Stimulated activated CD8-positive, alpha-beta memory T cell treated with anti-CD3 and anti-CD28 coated beads, Interleukin-15, amount 100 ng/mL, for 4 hours (primary cell): ENCODE measurements at regions not wholly inside any gene's neighbourhood (a gene's known extent, or its start where the extent isn't known, plus 50 kb on each side); places are given as distances from the start of the nearest gene placed in this dataset.

Experiments
- DNase-seq, 2 donors: peaks; one replicate each; pipeline ENCODE4 v3.0.0-alpha.2; 2020; ENCODE audit warnings: low read depth in 2 of 2

DNA sequence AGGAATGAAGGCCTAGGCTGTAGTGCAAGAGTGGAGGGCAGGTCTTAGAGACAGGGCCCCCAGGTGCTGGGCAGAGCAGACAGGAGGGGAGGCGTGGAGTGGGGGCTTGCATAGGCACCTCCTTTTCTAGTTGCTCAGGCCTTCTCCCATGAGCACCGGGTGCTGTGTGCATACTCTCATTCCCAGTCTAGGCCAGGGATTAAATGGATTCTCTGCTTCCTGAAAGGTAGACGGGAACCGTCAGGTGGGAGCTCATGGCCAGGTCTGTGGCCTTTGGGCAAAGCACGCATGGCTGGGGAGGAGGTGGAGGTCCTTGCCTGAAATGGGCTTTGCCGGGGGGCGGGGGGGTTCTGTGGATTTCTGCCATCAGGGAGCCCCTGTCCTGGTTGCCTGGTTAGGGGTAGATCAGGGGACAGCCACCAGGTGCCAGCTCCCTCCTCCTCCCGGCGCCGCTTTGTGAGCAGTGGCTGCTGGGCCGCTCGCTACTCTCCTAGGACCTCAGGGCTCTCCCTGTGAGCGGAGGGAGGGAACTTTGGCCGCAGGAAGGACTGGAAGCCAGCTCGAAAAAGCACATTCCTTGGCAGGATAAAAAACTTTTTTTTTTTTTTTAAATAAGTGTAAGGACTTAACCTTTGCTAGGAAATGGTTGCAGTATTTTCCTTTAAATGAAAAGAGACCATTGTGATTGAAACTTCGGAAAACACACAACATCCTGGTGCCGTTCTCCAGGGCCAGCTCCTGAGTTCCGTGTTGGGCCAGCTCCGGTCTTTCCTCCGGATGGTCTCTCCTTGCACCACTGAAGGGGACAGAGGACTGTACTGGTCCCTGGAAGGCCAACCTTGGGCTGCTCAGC lies 82.8 kb upstream of the HAAO start:
- no peak for DNase-seq

DNA sequence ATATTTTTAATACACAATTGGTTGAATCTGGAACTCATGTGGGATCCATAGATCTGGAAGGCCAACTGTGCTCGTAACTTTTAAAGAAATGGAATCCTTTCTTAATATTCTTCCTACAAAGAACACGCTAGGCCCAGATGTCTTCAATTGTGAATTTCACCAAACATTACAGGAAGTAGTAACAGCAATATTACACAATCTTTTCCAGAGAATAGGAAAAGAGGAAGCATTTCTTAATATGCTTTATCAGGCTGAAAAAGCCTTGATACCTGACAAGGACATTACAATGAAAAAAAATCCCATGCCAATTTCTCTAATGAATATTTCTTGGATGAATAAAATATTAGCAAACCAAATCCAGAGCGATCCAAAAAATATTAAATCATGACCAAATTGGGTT lies 80.3 kb upstream of the HAAO start:
- no peak for DNase-seq

DNA sequence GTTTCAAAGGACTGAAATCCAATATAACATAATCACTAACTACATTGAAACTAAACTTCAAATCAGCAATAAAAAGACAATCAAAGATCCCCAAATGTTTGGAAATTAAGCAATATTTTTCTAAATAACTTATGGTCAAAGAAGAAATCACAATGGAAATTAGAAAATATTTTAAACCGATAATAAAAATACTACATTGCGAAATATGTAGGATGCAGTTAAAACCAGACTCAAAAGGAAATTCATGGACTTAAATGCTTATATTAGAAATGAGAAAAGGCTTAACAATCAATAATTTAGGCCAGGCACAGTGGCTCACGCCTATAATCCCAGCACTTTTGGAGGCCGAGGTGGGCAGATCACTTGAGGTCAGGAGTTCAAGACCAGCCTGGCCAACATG lies 79.0 kb upstream of the HAAO start:
- DNase-seq, result no peak

DNA sequence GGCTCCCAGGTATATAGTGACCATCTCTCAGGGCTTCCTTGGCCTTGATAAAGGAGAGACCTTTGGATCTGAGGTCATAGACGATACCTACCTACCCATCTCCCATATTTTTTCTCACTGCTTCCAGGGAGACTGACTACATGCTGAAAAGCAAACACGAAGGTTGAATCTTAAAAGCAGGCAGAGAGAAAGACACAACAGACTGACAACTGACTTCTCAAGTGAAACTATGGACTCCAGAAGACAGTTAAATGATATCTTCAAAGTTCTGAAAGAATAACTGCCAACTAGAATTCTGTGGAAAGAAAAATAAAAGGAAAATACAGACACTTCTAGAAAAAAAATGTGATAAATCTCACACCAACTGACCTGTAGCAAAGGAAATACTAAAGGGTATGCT lies 76.5 kb upstream of the HAAO start:
- no peak for DNase-seq

DNA sequence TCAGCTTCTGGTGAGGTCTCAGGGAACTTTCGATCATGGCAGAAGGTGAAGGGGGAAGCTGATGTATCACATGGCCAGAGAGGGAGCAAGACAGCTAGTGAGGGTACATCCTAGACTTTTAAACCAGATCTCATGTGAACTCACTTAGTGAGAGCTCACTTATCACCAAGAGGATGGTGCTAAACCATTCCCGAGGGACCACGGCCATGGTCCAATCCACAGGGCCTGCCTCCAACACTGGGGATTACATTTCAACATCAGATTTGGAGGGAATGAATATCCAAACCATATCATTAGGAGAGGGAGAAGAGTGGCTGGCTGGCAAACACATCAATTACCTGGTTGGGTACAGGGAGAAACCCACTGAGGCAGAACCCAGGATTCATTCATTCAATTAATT lies 75.7 kb upstream of the HAAO start:
- DNase-seq, result no peak

DNA sequence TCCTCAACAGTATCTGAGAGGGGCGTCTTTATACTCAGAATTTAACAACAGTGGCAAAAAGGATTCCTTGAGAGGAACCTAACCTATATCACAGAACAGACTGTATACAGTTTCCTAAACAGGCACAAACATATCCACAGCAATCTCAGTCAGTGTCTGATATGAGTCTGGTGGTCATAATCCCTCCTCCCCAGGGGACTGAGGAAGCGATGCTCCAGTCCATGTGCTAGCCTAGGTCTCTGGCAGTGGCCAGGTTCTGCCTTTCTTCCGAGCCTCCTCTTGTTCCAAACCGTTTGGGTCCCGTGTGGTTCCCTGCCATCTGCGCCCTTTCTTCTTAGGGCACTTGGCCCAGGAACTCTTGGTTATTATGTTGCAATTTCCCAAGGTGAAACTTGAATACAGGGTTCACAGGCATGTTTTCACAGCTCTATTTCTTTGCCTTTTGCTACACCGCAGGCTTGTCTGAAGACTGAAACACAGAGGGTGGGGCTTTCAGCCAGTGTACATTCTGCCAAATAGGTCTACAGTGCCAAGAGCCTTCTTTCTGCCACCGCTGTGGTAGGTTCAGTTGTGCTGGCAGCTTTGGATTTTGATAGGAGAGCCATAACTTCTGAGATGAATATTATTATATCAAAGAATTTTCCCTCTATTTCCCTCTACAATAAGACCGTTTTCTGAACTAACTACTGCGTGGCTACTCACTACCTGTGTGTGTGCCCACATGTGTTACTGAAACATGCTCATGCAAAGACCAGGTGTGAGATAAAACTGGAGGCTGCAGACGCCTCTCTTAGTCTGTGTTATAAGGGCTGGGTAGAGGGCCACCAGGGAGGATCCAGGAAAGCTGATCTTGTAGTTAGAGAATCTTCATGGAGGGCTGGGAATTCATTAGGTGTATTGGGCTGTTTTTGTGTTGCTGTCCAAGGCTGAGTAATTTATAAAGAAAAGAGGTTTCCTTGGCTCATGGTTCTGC lies 75.0 kb upstream of the HAAO start:
- DNase-seq, result no peak

DNA sequence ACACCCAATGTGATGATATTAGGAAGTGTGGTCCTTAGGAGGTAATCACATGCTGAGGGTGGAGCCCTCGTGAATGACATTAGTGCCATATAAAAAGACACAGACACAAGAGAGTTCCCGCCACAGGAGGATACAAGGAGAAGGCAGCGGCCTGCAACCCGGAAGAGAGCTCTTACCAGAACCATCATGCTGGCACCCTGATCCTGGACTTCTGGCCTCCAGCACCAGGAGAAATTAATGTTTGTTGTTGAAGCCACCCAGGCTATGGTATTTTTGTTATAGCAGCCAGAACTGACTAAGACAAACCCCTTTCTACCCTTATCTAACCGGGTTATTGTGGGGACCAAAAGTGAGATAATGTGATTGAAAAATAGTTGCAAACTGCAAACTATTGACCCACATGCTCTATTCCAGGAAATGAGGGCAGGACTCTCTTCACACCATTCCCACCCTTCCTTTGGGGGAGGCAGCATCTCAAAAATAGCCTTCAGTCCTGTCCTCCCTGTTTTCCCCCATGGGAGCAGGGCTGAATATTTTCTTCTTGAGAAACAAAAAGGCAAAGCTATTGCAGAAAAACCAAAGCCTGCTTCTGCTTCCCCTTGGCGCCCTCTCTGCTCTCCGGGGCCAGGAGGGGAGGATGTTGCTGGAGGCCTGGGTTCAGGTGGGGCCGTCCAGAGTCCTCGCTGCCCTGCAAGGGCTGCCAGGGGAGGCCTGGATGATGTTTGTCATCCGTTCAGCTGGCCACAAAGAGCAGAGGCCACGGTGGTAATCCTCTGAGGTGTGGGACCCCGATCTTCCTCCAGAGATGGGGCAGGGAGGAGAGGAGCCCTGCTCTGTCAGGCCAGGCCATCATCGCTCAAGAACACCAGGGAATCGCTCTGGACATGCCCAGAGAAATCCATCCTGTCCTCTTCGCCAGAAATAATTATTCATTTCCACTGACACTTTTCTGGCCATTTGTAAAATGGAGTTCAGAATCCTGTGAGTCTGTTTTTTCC lies 73.8 kb upstream of the HAAO start:
- no peak for DNase-seq

DNA sequence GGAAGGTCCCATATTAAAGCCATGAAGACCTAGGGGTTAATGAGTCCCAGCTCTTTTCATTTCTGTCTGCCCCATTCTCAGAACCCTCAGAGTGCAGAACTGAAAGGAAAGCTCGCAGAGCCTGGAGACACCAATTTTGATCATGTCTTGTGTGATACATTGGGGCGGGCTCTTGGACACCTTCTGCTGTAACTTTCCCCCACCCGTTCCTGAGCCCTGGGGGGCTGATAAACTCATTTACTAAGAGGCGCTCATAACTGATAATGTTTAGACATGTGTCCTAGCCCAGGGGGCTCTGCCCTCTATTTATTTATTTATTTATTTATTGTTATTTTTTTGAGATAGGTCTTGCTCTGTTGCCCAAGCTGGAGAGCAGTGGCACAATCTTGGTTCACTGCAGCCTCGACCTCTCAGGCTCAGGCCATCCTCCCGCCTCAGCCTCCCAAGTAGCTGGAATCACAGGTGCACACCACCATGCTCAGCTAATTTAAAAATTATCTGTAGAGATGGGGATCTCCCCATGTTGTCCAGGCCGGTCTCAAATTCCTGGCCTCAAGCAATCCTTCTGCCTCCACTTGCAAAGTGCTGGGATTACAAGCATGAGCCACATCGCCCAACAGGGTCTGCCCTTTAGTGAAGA lies 72.4 kb upstream of the HAAO start:
- DNase-seq, result no peak

DNA sequence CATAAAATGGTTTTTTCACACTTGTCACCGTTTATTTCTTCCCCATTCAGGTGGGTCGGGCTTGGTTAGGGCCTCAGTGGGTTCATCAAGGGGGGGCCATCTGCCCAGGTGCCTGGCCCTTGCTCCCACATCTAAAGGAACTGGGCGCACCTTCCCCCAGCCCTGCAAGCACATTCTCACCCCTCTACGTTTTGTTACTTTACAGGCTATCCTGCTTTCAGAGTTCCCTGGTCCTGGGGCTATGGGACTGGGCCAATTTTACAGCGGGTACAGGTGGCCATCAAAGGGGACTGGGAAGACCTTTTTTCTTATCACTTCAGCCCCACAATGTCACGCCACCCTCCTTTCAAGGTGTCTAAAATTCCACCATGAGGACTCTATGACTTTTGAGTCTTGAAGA lies 71.8 kb upstream of the HAAO start:
- DNase-seq, result no peak

DNA sequence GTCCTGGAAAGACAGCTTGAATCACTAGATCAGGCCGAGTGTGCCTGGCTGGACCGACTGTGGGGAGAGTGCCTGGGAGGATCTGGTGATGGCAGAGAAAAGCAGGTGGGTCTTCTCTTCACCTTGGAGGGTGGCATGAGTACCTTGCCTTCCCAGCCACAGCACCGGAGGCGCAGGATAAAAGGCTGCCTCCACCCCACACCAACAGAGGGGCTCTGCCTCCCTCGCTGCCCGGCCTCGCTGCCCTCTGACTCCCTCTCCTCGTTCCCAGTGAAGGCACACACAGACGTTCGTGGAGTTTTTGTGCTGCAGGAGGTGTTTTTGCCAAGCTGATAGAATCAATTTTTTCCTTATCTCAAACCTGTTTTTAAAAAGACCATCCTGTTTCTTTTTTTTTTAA lies 71.4 kb upstream of the HAAO start:
- no peak for DNase-seq

DNA sequence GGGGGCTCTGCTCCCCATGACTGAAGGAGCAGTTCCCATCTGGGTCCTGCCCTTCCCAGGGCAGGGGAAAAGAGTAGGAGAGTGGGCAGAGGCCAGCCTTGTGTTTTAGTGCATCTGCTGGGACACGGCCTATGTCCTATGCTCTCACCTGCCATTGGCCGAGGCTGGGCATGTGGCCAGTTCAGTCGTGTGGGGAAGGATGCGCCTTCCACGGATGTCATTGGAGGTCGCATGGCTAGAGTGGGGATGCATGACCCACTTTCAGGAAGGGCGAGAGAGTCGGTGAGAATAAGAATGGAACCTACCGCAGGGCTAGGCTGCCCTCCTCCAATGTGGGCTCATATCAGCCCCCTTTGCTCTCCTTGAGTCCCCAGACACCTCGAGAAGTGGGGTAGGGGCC lies 70.9 kb upstream of the HAAO start:
- DNase-seq, result no peak

DNA sequence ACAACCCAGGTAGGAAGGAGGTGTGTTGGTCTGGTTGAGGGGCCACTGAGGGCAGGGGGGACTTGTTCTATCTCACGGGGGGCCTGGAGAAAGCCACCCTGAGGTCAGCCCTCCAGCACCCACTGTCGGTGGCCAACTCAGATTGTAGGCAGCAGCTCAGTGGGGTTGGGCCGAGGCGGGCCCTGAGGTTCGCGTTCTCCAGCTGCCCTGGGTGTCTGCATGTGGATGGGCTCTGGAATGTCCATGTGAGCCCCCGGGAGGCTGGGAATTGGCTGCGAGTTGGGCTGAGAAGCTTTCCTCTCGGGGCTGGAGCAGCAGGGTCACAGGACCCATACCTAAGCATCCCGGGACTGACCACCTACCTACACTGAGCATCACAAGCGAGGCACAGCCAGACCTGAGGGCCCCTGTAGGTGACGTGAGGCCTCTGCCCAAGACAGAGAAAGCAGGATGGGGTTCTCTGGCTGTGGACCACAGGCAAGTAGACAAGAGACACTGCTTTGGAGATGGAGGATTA lies 70.3 kb upstream of the HAAO start:
- DNase-seq, result no peak

DNA sequence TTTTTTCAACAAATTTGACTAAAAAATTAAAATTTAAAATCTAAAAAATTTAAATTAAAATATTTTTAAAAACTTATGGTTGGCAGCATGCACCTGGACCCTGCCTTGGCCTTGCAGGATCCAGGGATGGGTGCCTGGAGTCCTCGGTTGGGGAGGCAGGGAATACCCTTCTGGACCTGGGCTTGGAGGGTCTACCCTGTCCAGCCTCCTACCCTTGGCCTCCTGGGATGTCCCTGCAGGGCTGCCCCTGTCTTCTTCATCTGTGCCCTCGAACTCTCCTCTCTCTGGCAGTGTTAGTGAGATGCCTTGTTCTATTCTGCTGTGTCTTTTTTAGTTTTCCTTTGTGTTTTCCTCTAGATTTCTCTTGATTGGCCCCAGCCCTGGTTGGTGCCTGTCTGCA lies 68.9 kb upstream of the HAAO start:
- DNase-seq, result no peak

DNA sequence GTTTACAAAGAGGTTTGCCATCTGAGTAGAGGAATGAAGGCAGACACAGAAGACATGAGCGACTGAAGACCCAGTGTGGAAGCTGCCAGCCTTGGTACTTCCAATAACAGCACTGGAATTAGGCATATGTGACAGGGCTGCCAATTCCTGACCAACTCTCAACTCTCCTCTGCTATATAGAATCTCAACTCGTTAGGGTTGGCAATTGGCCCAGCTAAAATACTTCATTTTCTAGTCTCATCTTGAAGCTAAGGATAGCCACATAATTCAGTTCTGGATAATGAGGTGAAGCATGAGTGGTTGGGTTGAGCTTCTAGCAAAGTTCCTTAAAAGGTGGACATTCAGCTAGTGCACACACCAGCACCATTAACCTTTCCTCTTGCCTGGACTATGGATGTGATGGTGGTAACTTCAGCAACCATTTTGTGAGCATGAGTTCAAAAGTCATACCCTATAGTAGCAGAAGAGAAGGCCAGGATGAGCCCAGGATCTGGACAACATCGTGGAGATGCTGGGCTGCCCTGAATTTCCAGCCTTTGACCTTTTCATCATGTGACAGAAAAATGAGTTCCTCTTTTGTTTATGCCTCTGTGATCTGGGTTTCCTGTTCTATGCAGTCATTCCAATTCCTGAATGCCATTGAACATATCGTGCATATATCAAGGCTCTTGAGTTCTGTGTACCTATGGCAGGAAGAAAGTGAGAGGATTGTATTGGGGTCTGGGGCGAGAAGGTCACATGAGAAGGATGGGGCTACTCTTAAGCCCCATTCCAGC lies 68.1 kb upstream of the HAAO start:
- DNase-seq, result no peak

DNA sequence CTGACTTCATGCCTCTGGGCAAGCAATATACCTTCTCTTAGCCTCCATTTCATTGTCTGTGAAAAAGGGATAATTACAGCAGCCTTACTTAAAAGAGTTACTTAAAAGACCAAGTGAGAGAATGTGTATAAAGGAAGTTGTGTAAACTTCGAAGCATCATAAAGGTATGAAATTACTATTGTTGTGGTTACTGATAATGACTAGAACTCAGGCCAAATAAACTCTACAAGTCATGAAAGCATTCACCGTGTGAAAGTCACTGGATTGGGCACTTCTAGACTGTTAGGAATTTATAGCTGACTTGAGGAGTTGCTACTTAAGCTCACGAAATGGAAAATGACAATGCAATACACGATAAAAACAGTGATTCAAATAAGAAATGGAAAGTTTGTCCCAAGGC lies 67.4 kb upstream of the HAAO start:
- no peak for DNase-seq

DNA sequence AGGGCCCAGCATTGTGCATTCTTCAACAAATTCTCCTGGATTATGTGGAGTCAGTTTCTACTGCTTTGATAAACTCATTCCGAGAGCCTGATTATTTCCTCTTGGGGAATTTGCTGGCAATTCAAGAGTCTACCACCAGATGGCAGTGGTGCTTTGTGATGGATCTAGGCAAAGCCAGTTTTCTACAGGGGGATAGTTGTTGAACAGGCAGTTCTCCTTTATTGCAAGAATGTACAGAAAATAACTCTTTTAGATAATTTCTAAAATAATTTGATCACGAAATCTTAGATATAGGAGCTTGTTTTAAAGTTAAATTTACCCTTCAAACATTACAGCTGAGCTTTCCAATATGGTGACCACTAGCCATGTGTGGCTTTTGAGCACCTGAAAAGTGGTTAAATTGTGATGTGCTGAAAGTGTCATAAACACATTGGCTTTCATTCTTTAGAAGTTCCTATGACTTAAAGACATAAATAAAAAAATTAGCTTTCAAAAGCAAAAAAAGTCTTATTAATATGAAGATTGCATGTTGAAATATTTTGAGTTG lies 66.7 kb upstream of the HAAO start:
- DNase-seq, result peak in 1 of 2 donors; percentile 41

DNA sequence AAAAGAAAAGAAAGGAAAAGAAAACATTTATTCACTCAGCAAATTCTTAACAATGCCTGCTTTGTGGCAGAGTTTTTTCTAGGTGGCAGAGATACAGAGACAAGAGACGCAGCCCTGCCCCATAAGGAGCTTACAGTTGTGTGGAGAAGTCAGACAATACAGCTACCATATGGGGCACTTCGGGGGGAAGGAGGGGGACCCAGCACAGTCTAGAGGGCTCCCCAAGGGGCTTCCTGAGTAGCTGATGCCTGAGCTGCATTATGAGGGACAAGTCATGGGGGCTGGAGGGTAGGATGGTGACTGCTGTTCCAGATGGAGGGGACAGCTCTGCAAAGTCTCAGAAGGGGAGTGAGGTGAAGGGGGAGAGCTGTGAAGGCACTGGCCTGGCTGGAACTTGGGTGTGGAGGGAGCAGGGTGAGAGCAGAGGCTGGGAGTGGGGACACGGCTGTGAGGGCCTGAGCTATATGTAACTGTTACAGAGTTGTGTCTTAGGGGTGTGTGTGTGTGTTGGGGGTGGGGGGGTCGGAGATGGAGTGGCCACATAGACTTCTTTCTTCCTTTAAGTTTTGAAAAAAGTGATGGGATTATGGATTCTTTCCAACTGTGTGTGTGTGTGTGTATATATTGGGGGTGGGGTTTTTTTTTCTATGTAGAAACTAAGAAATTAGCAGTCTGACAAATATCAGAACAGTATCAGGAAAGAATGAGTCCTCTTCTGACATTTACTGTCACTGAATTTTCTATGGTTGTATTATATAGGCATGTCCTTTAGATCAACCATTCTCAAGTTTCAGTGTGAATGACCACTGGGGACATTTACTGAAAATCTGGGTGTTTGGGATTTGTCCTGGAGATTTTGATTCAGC lies 66.0 kb upstream of the HAAO start:
- no peak for DNase-seq

DNA sequence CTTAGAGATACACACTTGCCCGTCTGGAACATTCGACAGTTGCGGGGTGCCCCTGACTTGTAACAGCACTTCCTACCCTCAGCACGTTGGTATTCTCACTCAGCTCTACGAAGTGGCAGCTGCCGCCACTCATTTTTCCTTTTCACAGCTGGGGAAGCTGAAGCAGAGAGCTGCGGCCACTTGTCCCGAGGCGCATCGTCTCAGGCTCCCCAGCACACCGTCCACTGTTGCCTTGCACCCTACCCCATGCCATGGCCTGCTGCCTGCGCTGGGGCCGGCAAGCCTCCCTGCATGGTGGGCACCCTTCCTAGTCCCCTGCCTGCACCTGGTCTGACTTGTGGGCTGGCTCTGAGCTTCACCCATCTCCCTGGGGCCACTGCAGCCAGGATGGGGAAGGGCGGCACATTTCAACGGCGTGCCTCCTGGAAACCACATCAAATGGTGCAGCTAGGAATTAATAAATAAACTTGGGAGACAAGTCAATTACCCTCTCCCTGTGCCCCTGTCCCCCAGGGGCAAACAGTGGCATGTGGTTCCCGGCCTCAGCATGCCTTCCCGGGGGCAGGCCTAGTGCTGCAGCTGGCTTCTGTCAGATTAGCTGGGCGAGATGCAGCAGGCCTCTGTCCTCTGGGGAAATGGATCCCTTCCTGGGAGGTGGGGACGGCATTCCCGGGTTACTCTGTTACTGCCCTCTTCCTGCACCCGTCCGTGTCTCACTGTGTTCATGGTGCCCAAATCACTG lies 64.7 kb upstream of the HAAO start:
- DNase-seq, result no peak
